ENCODE measurements at regions not wholly inside any gene's neighbourhood (a gene's known extent, or its start where the extent isn't known, plus 50 kb on each side); places are given as distances from the start of the nearest gene placed in this dataset.

DNA sequence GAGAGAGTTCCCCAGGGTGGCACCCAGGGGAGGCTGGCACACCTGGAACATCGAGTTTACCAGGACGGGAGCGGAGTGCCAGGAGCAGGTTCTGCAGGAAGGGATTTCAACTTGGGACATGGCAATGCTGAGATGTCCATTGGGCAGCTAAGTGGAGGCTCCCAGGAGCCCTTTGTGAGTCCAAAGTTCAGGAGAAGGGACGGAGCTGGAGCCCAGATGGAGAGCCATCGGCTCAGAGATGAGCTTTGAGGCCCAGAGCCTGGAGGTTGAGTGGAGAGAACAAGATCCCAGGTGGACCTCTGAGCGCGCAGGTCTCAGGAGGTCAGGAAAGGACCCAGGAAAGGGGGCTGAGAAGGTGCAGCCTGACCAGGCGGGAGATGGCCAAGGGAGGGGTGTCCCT is 67.5 kb upstream of the AFDN start:
- no peaks in the 10 kb centered on the region for H3K36me3 ChIP-seq (ENCODE audit: low read depth, missing control alignments)
- H3K4me1 ChIP-seq, result peaks cover 20% of the 10 kb centered on the region
- no peak overlapping the region for H3K4me3 ChIP-seq
- H3K27me3 ChIP-seq, result no peaks in the 10 kb centered on the region
- WGBS, 2 donors, result 92 to 98% methylated on average over 8 of the region's 8 CpGs
- TF ChIP-seq, protein P1, sequence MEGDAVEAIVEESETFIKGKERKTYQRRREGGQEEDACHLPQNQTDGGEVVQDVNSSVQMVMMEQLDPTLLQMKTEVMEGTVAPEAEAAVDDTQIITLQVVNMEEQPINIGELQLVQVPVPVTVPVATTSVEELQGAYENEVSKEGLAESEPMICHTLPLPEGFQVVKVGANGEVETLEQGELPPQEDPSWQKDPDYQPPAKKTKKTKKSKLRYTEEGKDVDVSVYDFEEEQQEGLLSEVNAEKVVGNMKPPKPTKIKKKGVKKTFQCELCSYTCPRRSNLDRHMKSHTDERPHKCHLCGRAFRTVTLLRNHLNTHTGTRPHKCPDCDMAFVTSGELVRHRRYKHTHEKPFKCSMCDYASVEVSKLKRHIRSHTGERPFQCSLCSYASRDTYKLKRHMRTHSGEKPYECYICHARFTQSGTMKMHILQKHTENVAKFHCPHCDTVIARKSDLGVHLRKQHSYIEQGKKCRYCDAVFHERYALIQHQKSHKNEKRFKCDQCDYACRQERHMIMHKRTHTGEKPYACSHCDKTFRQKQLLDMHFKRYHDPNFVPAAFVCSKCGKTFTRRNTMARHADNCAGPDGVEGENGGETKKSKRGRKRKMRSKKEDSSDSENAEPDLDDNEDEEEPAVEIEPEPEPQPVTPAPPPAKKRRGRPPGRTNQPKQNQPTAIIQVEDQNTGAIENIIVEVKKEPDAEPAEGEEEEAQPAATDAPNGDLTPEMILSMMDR (IDR thresholded peaks at IDR 0.05), result no peak
- H3K9me3 ChIP-seq, result no peaks in the 10 kb centered on the region
- intact Hi-C loops (cut with DNase I; ENCODE audit: low total_unique reads), result no loop called here
- no peak for DNase-seq
- H3K27ac ChIP-seq, result no peak overlapping the region

DNA sequence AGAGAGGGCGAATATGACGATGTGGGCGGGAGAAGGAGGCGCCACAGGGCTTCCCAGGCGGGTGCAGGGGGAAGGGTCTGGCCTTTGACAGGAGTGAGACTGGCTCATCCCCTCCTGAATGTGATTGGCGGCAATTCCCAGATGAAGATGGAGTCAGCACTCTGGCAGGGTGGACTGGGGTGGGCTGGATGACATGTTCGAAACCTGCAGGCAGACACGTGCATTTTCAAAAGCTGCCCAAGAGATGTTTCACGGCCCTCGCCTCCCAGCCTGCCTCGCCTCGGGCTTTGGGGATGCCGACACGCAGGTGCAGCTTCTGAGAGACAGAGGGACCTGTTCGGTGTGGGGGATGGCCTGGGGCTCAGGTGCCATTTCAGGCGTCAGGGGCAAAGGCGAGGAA is 66.8 kb upstream of the AFDN start:
- peaks cover 20% of the 10 kb centered on the region for H3K4me1 ChIP-seq
- H3K36me3 ChIP-seq (ENCODE audit: low read depth, missing control alignments), result no peaks in the 10 kb centered on the region
- no peaks in the 10 kb centered on the region for H3K9me3 ChIP-seq
- no peak for DNase-seq
- no peak overlapping the region for H3K4me3 ChIP-seq
- intact Hi-C loops (cut with DNase I; ENCODE audit: low total_unique reads), result no loop called here
- H3K27me3 ChIP-seq, result no peaks in the 10 kb centered on the region
- H3K27ac ChIP-seq, result no peak overlapping the region
- 93 to 97% methylated on average over 9 to 17 of the region's 17 CpGs for WGBS, 2 donors
- TF ChIP-seq POLR2A (IDR thresholded peaks at IDR 0.05), result no peak
- TF ChIP-seq, protein P1 (IDR thresholded peaks at IDR 0.05), result no peak

DNA sequence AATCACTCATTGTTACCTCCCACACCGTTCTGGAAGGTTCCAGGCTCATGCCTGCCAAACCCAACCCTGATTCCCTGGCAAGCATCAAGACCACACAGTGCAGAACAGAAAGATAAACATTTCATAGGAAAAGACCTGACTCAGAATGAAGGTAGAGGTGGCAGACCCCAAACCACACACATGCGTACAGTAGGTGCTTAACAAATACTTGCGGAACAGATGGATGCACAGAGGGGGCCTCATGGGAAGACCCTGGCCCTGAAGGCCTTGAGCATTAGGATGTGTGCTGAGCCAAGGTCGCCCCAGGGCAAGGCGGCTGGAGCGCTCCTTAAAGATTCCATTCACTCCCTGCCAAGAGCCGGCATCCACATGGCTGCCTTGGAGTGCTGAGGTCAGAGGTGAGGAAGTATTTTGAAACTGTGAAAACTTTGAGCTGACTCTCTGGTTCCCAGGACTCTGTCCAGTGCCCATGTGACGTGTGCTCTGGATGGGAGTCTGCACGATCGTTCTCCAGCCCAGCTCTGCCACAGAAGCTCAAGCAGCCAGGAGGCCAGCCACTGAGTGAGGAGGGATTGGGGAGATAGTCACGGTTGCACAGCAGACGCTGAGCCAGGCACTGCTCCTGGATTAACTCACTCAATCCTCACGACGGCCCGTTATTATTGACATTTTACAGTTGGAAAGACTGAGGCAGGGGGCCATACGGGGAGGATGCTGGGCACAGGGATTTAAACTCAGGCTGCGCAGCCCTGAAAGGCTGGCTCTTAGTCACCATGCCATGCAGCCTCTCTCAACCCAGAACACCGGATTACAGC is 65.5 kb upstream of the AFDN start:
- H3K27ac ChIP-seq, result peak overlapping the region; percentile 64 to 73
- H3K9me3 ChIP-seq, result no peaks in the 10 kb centered on the region
- peak; percentile 87 for DNase-seq
- no peaks in the 10 kb centered on the region for H3K27me3 ChIP-seq
- H3K4me3 ChIP-seq, result no peak overlapping the region
- TF ChIP-seq, protein P1 (IDR thresholded peaks at IDR 0.05), result no peak
- no peak for TF ChIP-seq POLR2A (IDR thresholded peaks at IDR 0.05)
- WGBS, 2 donors, result 34 to 44% methylated on average over 14 to 18 of the region's 18 CpGs
- intact Hi-C loops (cut with DNase I; ENCODE audit: low total_unique reads), result no loop called here
- H3K36me3 ChIP-seq (ENCODE audit: low read depth, missing control alignments), result no peaks in the 10 kb centered on the region
- H3K4me1 ChIP-seq, result peaks cover 20% of the 10 kb centered on the region

GRCh38 chr6:167761794-167762258 is 64.9 kb upstream of the AFDN start:
- intact Hi-C loops (cut with DNase I; ENCODE audit: low total_unique reads), result no loop called here
- Histone ChIP-seq H3K27ac (peak overlapping the region; percentile 64 to 73), H3K36me3 (ENCODE audit: low read depth, missing control alignments) (no peaks in the 10 kb centered on the region), H3K4me1 (peaks cover 20% of the 10 kb centered on the region), H3K27me3 (no peaks in the 10 kb centered on the region), H3K9me3 (no peaks in the 10 kb centered on the region), H3K4me3 (no peak overlapping the region)
- TF ChIP-seq, protein P1 (IDR thresholded peaks at IDR 0.05), result no peak
- no peak for TF ChIP-seq POLR2A (IDR thresholded peaks at IDR 0.05)
- no peak for DNase-seq
- WGBS, 2 donors, result 80 to 89% methylated on average over 7 of the region's 7 CpGs
